Right hindlimb (tissue), 1 donor: ENCODE measurements at regions not wholly inside any gene's neighbourhood (a gene's known extent, or its start where the extent isn't known, plus 50 kb on each side); places are given as distances from the start of the nearest gene placed in this dataset.
"Not testable (repeated sequence)": the region's sequence is repeated elsewhere in the genome, so short reads cannot be mapped to it uniquely, and the experiment has no call there.

Experiments
- DNase-seq: peaks from one replicate; pipeline ENCODE4 v3.0.0-alpha.2; 2018

GRCh38 chr6:90677440-90677839 is 90.6 kb upstream of the MAP3K7 start:
- DNase-seq = no peak

- no peak for DNase-seq
Observed at GRCh38 chr6:90676516-90677300, 89.8 kb upstream of the MAP3K7 start.

- DNase-seq = not testable (repeated sequence)
Observed at GRCh38 chr6:90675107-90675506, 88.2 kb upstream of the MAP3K7 start.

GRCh38 chr6:90674077-90674476 is 87.2 kb upstream of the MAP3K7 start:
- DNase-seq = not testable (repeated sequence)

- DNase-seq = no peak
Observed at GRCh38 chr6:90669846-90670245, 83.0 kb upstream of the MAP3K7 start.

- no peak for DNase-seq
Observed at GRCh38 chr6:90669420-90669819, 82.5 kb upstream of the MAP3K7 start.

GRCh38 chr6:90668141-90668540 is 81.3 kb upstream of the MAP3K7 start:
- DNase-seq = no peak

- no peak for DNase-seq
Observed at GRCh38 chr6:90663873-90664272, 77.0 kb upstream of the MAP3K7 start.

- DNase-seq = no peak
Observed at GRCh38 chr6:90663106-90663505, 76.2 kb upstream of the MAP3K7 start.

- no peak for DNase-seq
Observed at GRCh38 chr6:90660931-90661330, 74.1 kb upstream of the MAP3K7 start.

- no peak for DNase-seq
Observed at GRCh38 chr6:90658497-90658896, 71.6 kb upstream of the MAP3K7 start.

- DNase-seq = no peak
Observed at GRCh38 chr6:90656325-90656724, 69.5 kb upstream of the MAP3K7 start.

- no peak for DNase-seq
Observed at GRCh38 chr6:90654806-90655205, 67.9 kb upstream of the MAP3K7 start.

- no peak for DNase-seq
Observed at GRCh38 chr6:90654166-90654565, 67.3 kb upstream of the MAP3K7 start.

GRCh38 chr6:90653750-90654149 is 66.9 kb upstream of the MAP3K7 start:
- no peak for DNase-seq

- DNase-seq = no peak
Observed at GRCh38 chr6:90650041-90650940, 63.4 kb upstream of the MAP3K7 start.

GRCh38 chr6:90648873-90649272 is 62.0 kb upstream of the MAP3K7 start:
- no peak for DNase-seq

GRCh38 chr6:90646940-90647339 is 60.1 kb upstream of the MAP3K7 start:
- DNase-seq = no peak

GRCh38 chr6:90645634-90646033 is 58.8 kb upstream of the MAP3K7 start:
- no peak for DNase-seq

GRCh38 chr6:90644492-90644891 is 57.6 kb upstream of the MAP3K7 start:
- no peak for DNase-seq

- DNase-seq = peak; percentile 40
Observed at GRCh38 chr6:90643381-90643780, 56.5 kb upstream of the MAP3K7 start.

GRCh38 chr6:90637320-90637719 is 50.4 kb upstream of the MAP3K7 start:
- no peak for DNase-seq
